ENCODE measurements at regions not wholly inside any gene's neighbourhood (a gene's known extent, or its start where the extent isn't known, plus 50 kb on each side); places are given as distances from the start of the nearest gene placed in this dataset.

GRCh38 chr1:157199421-157199755, 61.2 kb upstream of the ETV3 start:
- H3K27me3 Mint-ChIP-seq (ENCODE audit: insufficient read depth, unreplicated experiment) = no peaks in the 10 kb centered on the region
- Histone ChIP-seq H3K9me3 (no peaks in the 10 kb centered on the region), H3K27me3 (replicated peaks; ENCODE audit: control insufficient read depth, insufficient read depth, low read length) (no peaks in the 10 kb centered on the region), H3K4me1 (peaks cover 11% of the 10 kb centered on the region; the same call in 1 of the 2 replicates), H3K4me3 (ENCODE audit: low read depth, low read length) (no peak overlapping the region), H3K36me3 (ENCODE audit: control insufficient read depth, insufficient read depth, low read length) (no peaks in the 10 kb centered on the region)
- DNase-seq = no peak
- CTCF ChIA-PET = no interaction called here
- BruUV-seq (replicated peaks) = no TSS peak
- no peak for TF ChIP-seq CTCF (IDR thresholded peaks at IDR 0.05; ENCODE audit: insufficient read depth in 1 of 2, low read depth in 1 of 2, low read length in 1 of 2, severe bottlenecking in 1 of 2, unreplicated experiment in 1 of 2)
- H3K27ac Mint-ChIP-seq (ENCODE audit: unreplicated experiment) = no peak overlapping the region
- H3K4me1 Mint-ChIP-seq (ENCODE audit: low read depth, unreplicated experiment) = peaks cover 6% of the 10 kb centered on the region
- POLR2A ChIA-PET = no interaction called here
- no peaks in the 10 kb centered on the region for H3K9me3 Mint-ChIP-seq (ENCODE audit: unreplicated experiment)
- H3K36me3 Mint-ChIP-seq (ENCODE audit: insufficient read depth, unreplicated experiment) = no peaks in the 10 kb centered on the region
- intact Hi-C loops (cut with micrococcal nuclease; ENCODE audit: unreplicated experiment) = no loop called here
- no peak overlapping the region for H3K4me3 Mint-ChIP-seq (ENCODE audit: unreplicated experiment)

- peaks cover 11% of the 10 kb centered on the region; the same call in 1 of the 2 replicates for H3K4me1 ChIP-seq
- H3K36me3 ChIP-seq (ENCODE audit: control insufficient read depth, insufficient read depth, low read length) = no peaks in the 10 kb centered on the region
- CTCF ChIA-PET = no interaction called here
- H3K27me3 Mint-ChIP-seq (ENCODE audit: insufficient read depth, unreplicated experiment) = no peaks in the 10 kb centered on the region
- intact Hi-C loops (cut with micrococcal nuclease; ENCODE audit: unreplicated experiment) = no loop called here
- peak overlapping the region; percentile 40 for H3K27ac Mint-ChIP-seq (ENCODE audit: unreplicated experiment)
- H3K36me3 Mint-ChIP-seq (ENCODE audit: insufficient read depth, unreplicated experiment) = no peaks in the 10 kb centered on the region
- no peak overlapping the region for H3K4me3 ChIP-seq (ENCODE audit: low read depth, low read length)
- H3K9me3 ChIP-seq = no peaks in the 10 kb centered on the region
- no peaks in the 10 kb centered on the region for H3K27me3 ChIP-seq (replicated peaks; ENCODE audit: control insufficient read depth, insufficient read depth, low read length)
- H3K9me3 Mint-ChIP-seq (ENCODE audit: unreplicated experiment) = no peaks in the 10 kb centered on the region
- no peak overlapping the region for H3K4me3 Mint-ChIP-seq (ENCODE audit: unreplicated experiment)
- BruUV-seq (replicated peaks) = no TSS peak
- peak; percentile 38 to 50 for DNase-seq
- no peak for TF ChIP-seq CTCF (IDR thresholded peaks at IDR 0.05; ENCODE audit: insufficient read depth in 1 of 2, low read depth in 1 of 2, low read length in 1 of 2, severe bottlenecking in 1 of 2, unreplicated experiment in 1 of 2)
- POLR2A ChIA-PET = no interaction called here
- peaks cover 6% of the 10 kb centered on the region for H3K4me1 Mint-ChIP-seq (ENCODE audit: low read depth, unreplicated experiment)
Measured at GRCh38 chr1:157198619-157199420, 60.6 kb upstream of the ETV3 start.

GRCh38 chr1:157197906-157198435, 59.8 kb upstream of the ETV3 start:
- Histone ChIP-seq H3K9me3 (no peaks in the 10 kb centered on the region), H3K36me3 (ENCODE audit: control insufficient read depth, insufficient read depth, low read length) (no peaks in the 10 kb centered on the region), H3K4me1 (peaks cover 8% of the 10 kb centered on the region; the same call in 1 of the 2 replicates), H3K4me3 (ENCODE audit: low read depth, low read length) (no peak overlapping the region), H3K27me3 (replicated peaks; ENCODE audit: control insufficient read depth, insufficient read depth, low read length) (no peaks in the 10 kb centered on the region)
- Mint-ChIP-seq H3K27ac (ENCODE audit: unreplicated experiment) (peak overlapping the region; percentile 40), H3K36me3 (ENCODE audit: insufficient read depth, unreplicated experiment) (no peaks in the 10 kb centered on the region), H3K27me3 (ENCODE audit: insufficient read depth, unreplicated experiment) (no peaks in the 10 kb centered on the region), H3K9me3 (ENCODE audit: unreplicated experiment) (no peaks in the 10 kb centered on the region), H3K4me1 (ENCODE audit: low read depth, unreplicated experiment) (peaks cover 6% of the 10 kb centered on the region), H3K4me3 (ENCODE audit: unreplicated experiment) (no peak overlapping the region)
- TF ChIP-seq CTCF (IDR thresholded peaks at IDR 0.05; ENCODE audit: insufficient read depth in 1 of 2, low read depth in 1 of 2, low read length in 1 of 2, severe bottlenecking in 1 of 2, unreplicated experiment in 1 of 2) = no peak
- no peak for DNase-seq
- POLR2A ChIA-PET = no interaction called here
- no TSS peak for BruUV-seq (replicated peaks)
- intact Hi-C loops (cut with micrococcal nuclease; ENCODE audit: unreplicated experiment) = no loop called here
- CTCF ChIA-PET = no interaction called here

All from Caco-2 (cell line).